Fibroblast of pulmonary artery (primary cell): ENCODE measurements at regions not wholly inside any gene's neighbourhood (a gene's known extent, or its start where the extent isn't known, plus 50 kb on each side); places are given as distances from the start of the nearest gene placed in this dataset.

ENCODE experiments used
- DNase-seq: peaks from one replicate; pipeline ENCODE4 v3.0.0-alpha.2; 2010; ENCODE audit warnings: low read depth
- H3K4me3 ChIP-seq: replicated peaks from 2 replicates; pipeline ENCODE4 v1.5.1; 2011; ENCODE audit warnings: low read depth, mild to moderate bottlenecking, control low read depth, low read length, moderate library complexity
- TF ChIP-seq, protein P1 (sequence below): IDR thresholded peaks from 2 replicates; pipeline ENCODE4 v1.5.1; 2011; ENCODE audit warnings: mild to moderate bottlenecking, control low read depth, low read length, inconsistent platforms; ENCODE audit errors: missing control alignments

GRCh38 chr1:87439821-87440220 is 111.1 kb downstream of the LMO4 start:
- H3K4me3 ChIP-seq = no peak overlapping the region
- TF ChIP-seq, protein P1, sequence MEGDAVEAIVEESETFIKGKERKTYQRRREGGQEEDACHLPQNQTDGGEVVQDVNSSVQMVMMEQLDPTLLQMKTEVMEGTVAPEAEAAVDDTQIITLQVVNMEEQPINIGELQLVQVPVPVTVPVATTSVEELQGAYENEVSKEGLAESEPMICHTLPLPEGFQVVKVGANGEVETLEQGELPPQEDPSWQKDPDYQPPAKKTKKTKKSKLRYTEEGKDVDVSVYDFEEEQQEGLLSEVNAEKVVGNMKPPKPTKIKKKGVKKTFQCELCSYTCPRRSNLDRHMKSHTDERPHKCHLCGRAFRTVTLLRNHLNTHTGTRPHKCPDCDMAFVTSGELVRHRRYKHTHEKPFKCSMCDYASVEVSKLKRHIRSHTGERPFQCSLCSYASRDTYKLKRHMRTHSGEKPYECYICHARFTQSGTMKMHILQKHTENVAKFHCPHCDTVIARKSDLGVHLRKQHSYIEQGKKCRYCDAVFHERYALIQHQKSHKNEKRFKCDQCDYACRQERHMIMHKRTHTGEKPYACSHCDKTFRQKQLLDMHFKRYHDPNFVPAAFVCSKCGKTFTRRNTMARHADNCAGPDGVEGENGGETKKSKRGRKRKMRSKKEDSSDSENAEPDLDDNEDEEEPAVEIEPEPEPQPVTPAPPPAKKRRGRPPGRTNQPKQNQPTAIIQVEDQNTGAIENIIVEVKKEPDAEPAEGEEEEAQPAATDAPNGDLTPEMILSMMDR = no peak
- DNase-seq = no peak

GRCh38 chr1:87449348-87449963 is 120.8 kb downstream of the LMO4 start:
- no peak overlapping the region for H3K4me3 ChIP-seq
- DNase-seq = peak; percentile 24
- TF ChIP-seq, protein P1 = no peak

- DNase-seq = no peak
- TF ChIP-seq, protein P1 = no peak
- no peak overlapping the region for H3K4me3 ChIP-seq
Observed at GRCh38 chr1:87450136-87450535, 121.5 kb downstream of the LMO4 start.

- TF ChIP-seq, protein P1 = no peak
- no peak overlapping the region for H3K4me3 ChIP-seq
- no peak for DNase-seq
Observed at GRCh38 chr1:87450615-87451209, 122.0 kb downstream of the LMO4 start.

GRCh38 chr1:87451229-87451920 is 122.7 kb downstream of the LMO4 start:
- no peak overlapping the region for H3K4me3 ChIP-seq
- TF ChIP-seq, protein P1 = no peak
- peak; percentile 25 for DNase-seq

DNA sequence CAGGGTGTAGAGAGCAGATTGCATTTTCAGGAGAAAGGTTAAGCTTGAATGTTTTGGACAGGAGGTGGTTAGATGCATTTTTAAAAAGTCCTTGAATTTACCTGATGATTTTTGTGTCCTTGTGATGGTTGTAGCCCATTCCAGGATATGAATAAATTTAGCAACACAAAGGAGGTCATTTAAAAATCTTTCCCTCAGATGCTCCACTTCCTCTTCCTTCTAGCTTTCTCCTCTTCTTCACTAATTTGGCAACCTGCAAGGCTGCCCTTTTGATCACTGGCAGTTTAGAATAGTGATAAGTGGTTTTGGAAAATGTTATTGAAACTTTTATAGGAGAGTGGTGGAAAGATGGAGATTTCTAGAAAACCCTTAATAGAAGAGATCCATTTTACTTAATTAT is 124.0 kb downstream of the LMO4 start:
- H3K4me3 ChIP-seq = no peak overlapping the region
- no peak for DNase-seq
- TF ChIP-seq, protein P1 = no peak
